GM06990 (cell line): ENCODE measurements at regions not wholly inside any gene's neighbourhood (a gene's known extent, or its start where the extent isn't known, plus 50 kb on each side); places are given as distances from the start of the nearest gene placed in this dataset.

Experiments
- DNase-seq: peaks from one replicate; pipeline ENCODE4 v3.0.0-alpha.2; 2011; ENCODE audit not compliant: insufficient read length; ENCODE audit errors: extremely low read depth
- H3K27me3 ChIP-seq: replicated peaks from 2 replicates; pipeline ENCODE4 v1.6.0; 2011; ENCODE audit warnings: low read length; ENCODE audit not compliant: control insufficient read depth, insufficient read depth
- H3K36me3 ChIP-seq: 2 replicates; pipeline ENCODE4 v1.5.1; 2011; ENCODE audit warnings: low read length; ENCODE audit not compliant: control insufficient read depth, insufficient read depth
- H3K4me3 ChIP-seq: replicated peaks from 2 replicates; pipeline ENCODE4 v1.5.1; 2011; ENCODE audit warnings: low read depth, mild to moderate bottlenecking, control low read depth, low read length
- CTCF ChIP-seq: IDR thresholded peaks from 2 replicates; pipeline ENCODE4 v1.5.1; 2011; ENCODE audit warnings: low read length, control low read depth, mild to moderate bottlenecking, inconsistent platforms; ENCODE audit not compliant: insufficient read depth, poor library complexity, severe bottlenecking

- no peak for TF ChIP-seq CTCF
- H3K27me3 ChIP-seq, result no peaks in the 10 kb centered on the region
- no peak for DNase-seq
- H3K36me3 ChIP-seq, result no peaks in the 10 kb centered on the region
- H3K4me3 ChIP-seq, result no peak overlapping the region
These were observed 176.9 kb downstream of the AASDH start for GRCh38 chr4:56210397-56210796.

- Histone ChIP-seq H3K4me3 (no peak overlapping the region), H3K27me3 (no peaks in the 10 kb centered on the region), H3K36me3 (no peaks in the 10 kb centered on the region)
- no peak for DNase-seq
- TF ChIP-seq CTCF, result no peak
These were observed 177.5 kb downstream of the AASDH start for GRCh38 chr4:56209767-56210166.

GRCh38 chr4:56208103-56208502 lies 179.2 kb downstream of the AASDH start:
- Histone ChIP-seq H3K36me3 (no peaks in the 10 kb centered on the region), H3K27me3 (no peaks in the 10 kb centered on the region), H3K4me3 (no peak overlapping the region)
- no peak for DNase-seq
- no peak for TF ChIP-seq CTCF

GRCh38 chr4:56206258-56206657 lies 181.0 kb downstream of the AASDH start:
- Histone ChIP-seq H3K4me3 (no peak overlapping the region), H3K27me3 (no peaks in the 10 kb centered on the region), H3K36me3 (no peaks in the 10 kb centered on the region)
- no peak for DNase-seq
- TF ChIP-seq CTCF, result no peak

GRCh38 chr4:56200275-56200674 lies 187.0 kb downstream of the AASDH start:
- no peak for DNase-seq
- H3K27me3 ChIP-seq, result no peaks in the 10 kb centered on the region
- no peaks in the 10 kb centered on the region for H3K36me3 ChIP-seq
- TF ChIP-seq CTCF, result no peak
- no peak overlapping the region for H3K4me3 ChIP-seq

GRCh38 chr4:56198265-56198664 lies 189.0 kb downstream of the AASDH start:
- no peak for TF ChIP-seq CTCF
- Histone ChIP-seq H3K27me3 (no peaks in the 10 kb centered on the region), H3K4me3 (no peak overlapping the region), H3K36me3 (no peaks in the 10 kb centered on the region)
- no peak for DNase-seq
